OCI-LY1 (cell line): ENCODE measurements at regions not wholly inside any gene's neighbourhood (a gene's known extent, or its start where the extent isn't known, plus 50 kb on each side); places are given as distances from the start of the nearest gene placed in this dataset.

Source experiments
- H2AFZ ChIP-seq: fragments of 200-600 bp; sonication (generic), shearing (Covaris generic); 2 replicates; pipeline ENCODE4 v1.6.0; 2014; ENCODE audit warnings: antibody characterized with exemption, mild to moderate bottlenecking, low read length
- H3F3A ChIP-seq: fragments of 200-600 bp; sonication (generic), shearing (Covaris generic); 2 replicates; pipeline ENCODE4 v1.6.0; 2014; ENCODE audit warnings: mild to moderate bottlenecking, antibody characterized with exemption, low read length, moderate library complexity; ENCODE audit not compliant: insufficient read depth
- H3K27ac ChIP-seq: fragments of 200-600 bp; sonication (generic); 2 replicates; pipeline ENCODE4 v1.5.1; 2014; ENCODE audit warnings: low read length, mixed run types, mild to moderate bottlenecking, low read depth; ENCODE audit not compliant: poor library complexity, severe bottlenecking
- H3K27me3 ChIP-seq: fragments of 200-600 bp; sonication (generic); 2 replicates; pipeline ENCODE4 v1.6.0; 2014; ENCODE audit warnings: antibody characterized with exemption, mild to moderate bottlenecking, low read length, moderate library complexity; ENCODE audit not compliant: insufficient read depth
- H3K36me3 ChIP-seq: fragments of 200-600 bp; sonication (generic); 2 replicates; pipeline ENCODE4 v1.6.1; 2014; ENCODE audit warnings: mild to moderate bottlenecking, antibody characterized with exemption, low read length, moderate library complexity, mixed read lengths; ENCODE audit not compliant: insufficient read depth
- H3K4me1 ChIP-seq: fragments of 200-600 bp; sonication (generic); 2 replicates; pipeline ENCODE4 v1.5.1; 2014; ENCODE audit warnings: mild to moderate bottlenecking, low read length, moderate library complexity; ENCODE audit not compliant: insufficient read depth, severe bottlenecking
- H3K4me2 ChIP-seq: fragments of 200-600 bp; sonication (generic), shearing (Covaris generic); 2 replicates; pipeline ENCODE4 v1.6.1; 2014; ENCODE audit warnings: low read length
- H3K4me3 ChIP-seq: fragments of 200-600 bp; sonication (generic); 2 replicates; pipeline ENCODE4 v1.5.1; 2014; ENCODE audit warnings: low read length, low read depth, mild to moderate bottlenecking, mixed read lengths; ENCODE audit not compliant: poor library complexity, severe bottlenecking
- H3K79me2 ChIP-seq: fragments of 200-600 bp; shearing (Covaris generic); 2 replicates; pipeline ENCODE4 v1.6.1; 2016; ENCODE audit warnings: mixed run types, low read length, mixed read lengths; ENCODE audit not compliant: insufficient read depth
- H3K9ac ChIP-seq: fragments of 200-600 bp; sonication (generic), shearing (Covaris generic); 2 replicates; pipeline ENCODE4 v1.6.1; 2014; ENCODE audit warnings: mild to moderate bottlenecking, low read length, mixed read lengths
- H3K9me2 ChIP-seq: fragments of 200-600 bp; sonication (generic), shearing (Covaris generic); 2 replicates; pipeline ENCODE4 v1.6.1; 2014; ENCODE audit warnings: low read depth, mild to moderate bottlenecking, low read length, mixed read lengths
- H3K9me3 ChIP-seq: fragments of 200-600 bp; shearing (Covaris generic); 2 replicates; pipeline ENCODE4 v1.6.1; 2014; ENCODE audit warnings: low read length, mixed read lengths
- H4K20me1 ChIP-seq: fragments of 200-600 bp; sonication (generic), shearing (Covaris generic); 2 replicates; pipeline ENCODE4 v1.6.0; 2016; ENCODE audit warnings: mild to moderate bottlenecking, low read length; ENCODE audit not compliant: insufficient read depth
- CTCF ChIP-seq: fragments of 200-600 bp; sonication (generic), shearing (Covaris generic); IDR thresholded peaks from 2 replicates; pipeline ENCODE4 v1.5.1; 2017; ENCODE audit warnings: mild to moderate bottlenecking, antibody characterized with exemption, low read length, moderate library complexity, mixed read lengths
- EZH2 ChIP-seq: fragments of 200-600 bp; sonication (generic), shearing (Covaris generic); IDR thresholded peaks from 2 replicates; pipeline ENCODE4 v1.8.0; 2017; ENCODE audit warnings: borderline replicate concordance, mixed run types, mild to moderate bottlenecking, antibody characterized with exemption, low read length, moderate library complexity, mixed read lengths

- Histone ChIP-seq H3K9me2 (no peaks in the 10 kb centered on the region), H3K9ac (peak overlapping the region; percentile 43; the same call in 1 of the 2 replicates), H3F3A (peaks cover 9% of the 10 kb centered on the region), H3K4me1 (peaks cover 97% of the 10 kb centered on the region), H2AFZ (no peak overlapping the region), H3K27me3 (no peaks in the 10 kb centered on the region), H3K79me2 (peaks cover 10% of the 10 kb centered on the region; the same call in 1 of the 2 replicates), H3K4me3 (peak overlapping the region; percentile 5), H3K9me3 (no peaks in the 10 kb centered on the region), H3K27ac (peak overlapping the region; percentile 89), H3K4me2 (peak overlapping the region; percentile 51), H4K20me1 (no peaks in the 10 kb centered on the region), H3K36me3 (peaks cover 61% of the 10 kb centered on the region)
- TF ChIP-seq CTCF (no peak), EZH2 (no peak)
Measured at GRCh38 chr5:124647352-124647751, 99.1 kb downstream of the ZNF608 start.

- TF ChIP-seq EZH2: no peak
- no peak for TF ChIP-seq CTCF
- Histone ChIP-seq H3K27me3 (no peaks in the 10 kb centered on the region), H3K9me2 (no peaks in the 10 kb centered on the region), H3K79me2 (no peaks in the 10 kb centered on the region), H3K9me3 (no peaks in the 10 kb centered on the region), H4K20me1 (no peaks in the 10 kb centered on the region), H3K4me3 (no peak overlapping the region), H3K9ac (no peak overlapping the region), H3K36me3 (peaks cover 80% of the 10 kb centered on the region), H2AFZ (no peak overlapping the region), H3K4me1 (peaks cover 84% of the 10 kb centered on the region), H3K27ac (peak overlapping the region; percentile 89), H3F3A (peaks cover 2% of the 10 kb centered on the region), H3K4me2 (peak overlapping the region; percentile 16; the same call in 1 of the 2 replicates)
Measured at GRCh38 chr5:124645396-124645795, 101.0 kb downstream of the ZNF608 start.

GRCh38 chr5:124644582-124644981, 101.9 kb downstream of the ZNF608 start:
- H3K36me3 ChIP-seq: peaks cover 87% of the 10 kb centered on the region
- H3K4me3 ChIP-seq: no peak overlapping the region
- no peak overlapping the region for H3K4me2 ChIP-seq
- no peak overlapping the region for H3K9ac ChIP-seq
- TF ChIP-seq CTCF (no peak), EZH2 (no peak)
- H3K27me3 ChIP-seq: no peaks in the 10 kb centered on the region
- H3K4me1 ChIP-seq: peaks cover 77% of the 10 kb centered on the region
- no peaks in the 10 kb centered on the region for H3K9me2 ChIP-seq
- H2AFZ ChIP-seq: no peak overlapping the region
- no peaks in the 10 kb centered on the region for H3F3A ChIP-seq
- no peaks in the 10 kb centered on the region for H3K79me2 ChIP-seq
- H3K27ac ChIP-seq: peak overlapping the region; percentile 89
- H3K9me3 ChIP-seq: no peaks in the 10 kb centered on the region
- H4K20me1 ChIP-seq: no peaks in the 10 kb centered on the region
